NB4 (cell line): ENCODE measurements at regions not wholly inside any gene's neighbourhood (a gene's known extent, or its start where the extent isn't known, plus 50 kb on each side); places are given as distances from the start of the nearest gene placed in this dataset.

Experiments
- DNase-seq: peaks from one replicate; pipeline ENCODE4 v3.0.0; 2010; ENCODE audit warnings: low read depth
- H3K4me3 ChIP-seq: one replicate; pipeline ENCODE4 v1.5.1; 2011; ENCODE audit warnings: mild to moderate bottlenecking, low read depth, low read length, moderate library complexity
- MYC ChIP-seq: IDR thresholded peaks from 2 replicates; pipeline ENCODE4 v1.6.1; 2011; ENCODE audit warnings: low read depth, low read length
- POLR2A ChIP-seq: IDR thresholded peaks from 2 replicates; pipeline ENCODE4 v1.6.1; 2011; ENCODE audit warnings: mild to moderate bottlenecking; ENCODE audit not compliant: insufficient read length; ENCODE audit errors: extremely low read depth
- TF ChIP-seq, protein P1 (sequence below): IDR thresholded peaks from one replicate; pipeline ENCODE4 v1.5.1; 2012; ENCODE audit warnings: low read depth, low read length
- TF ChIP-seq, protein P2 (sequence below): IDR thresholded peaks from 2 replicates; pipeline ENCODE4 v1.6.1; 2011; ENCODE audit warnings: low read depth, low read length

DNA sequence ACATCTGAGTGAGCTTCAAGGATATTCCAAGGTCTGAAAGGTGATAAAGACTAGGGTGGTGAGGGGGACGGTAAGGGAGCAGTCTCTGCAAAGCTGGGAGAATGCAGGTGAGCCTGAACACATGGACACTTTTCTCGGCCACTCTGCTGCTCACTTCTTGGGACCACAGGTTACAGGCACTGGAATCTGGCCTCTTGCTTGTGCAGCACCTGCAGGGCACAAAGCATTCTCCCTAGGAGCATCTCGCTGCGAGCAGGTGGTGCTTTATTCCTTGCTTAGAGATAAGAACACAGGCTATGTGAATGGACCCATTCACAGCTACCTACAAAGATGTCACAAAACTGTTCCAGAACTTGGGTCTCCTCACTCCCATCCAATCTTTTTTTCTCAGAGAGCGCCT lies 153.2 kb downstream of the DDX1 start:
- TF ChIP-seq, protein P1, sequence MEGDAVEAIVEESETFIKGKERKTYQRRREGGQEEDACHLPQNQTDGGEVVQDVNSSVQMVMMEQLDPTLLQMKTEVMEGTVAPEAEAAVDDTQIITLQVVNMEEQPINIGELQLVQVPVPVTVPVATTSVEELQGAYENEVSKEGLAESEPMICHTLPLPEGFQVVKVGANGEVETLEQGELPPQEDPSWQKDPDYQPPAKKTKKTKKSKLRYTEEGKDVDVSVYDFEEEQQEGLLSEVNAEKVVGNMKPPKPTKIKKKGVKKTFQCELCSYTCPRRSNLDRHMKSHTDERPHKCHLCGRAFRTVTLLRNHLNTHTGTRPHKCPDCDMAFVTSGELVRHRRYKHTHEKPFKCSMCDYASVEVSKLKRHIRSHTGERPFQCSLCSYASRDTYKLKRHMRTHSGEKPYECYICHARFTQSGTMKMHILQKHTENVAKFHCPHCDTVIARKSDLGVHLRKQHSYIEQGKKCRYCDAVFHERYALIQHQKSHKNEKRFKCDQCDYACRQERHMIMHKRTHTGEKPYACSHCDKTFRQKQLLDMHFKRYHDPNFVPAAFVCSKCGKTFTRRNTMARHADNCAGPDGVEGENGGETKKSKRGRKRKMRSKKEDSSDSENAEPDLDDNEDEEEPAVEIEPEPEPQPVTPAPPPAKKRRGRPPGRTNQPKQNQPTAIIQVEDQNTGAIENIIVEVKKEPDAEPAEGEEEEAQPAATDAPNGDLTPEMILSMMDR, result no peak
- no peak for TF ChIP-seq MYC
- TF ChIP-seq, protein P2, sequence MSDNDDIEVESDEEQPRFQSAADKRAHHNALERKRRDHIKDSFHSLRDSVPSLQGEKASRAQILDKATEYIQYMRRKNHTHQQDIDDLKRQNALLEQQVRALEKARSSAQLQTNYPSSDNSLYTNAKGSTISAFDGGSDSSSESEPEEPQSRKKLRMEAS, result no peak
- TF ChIP-seq POLR2A, result no peak

DNA sequence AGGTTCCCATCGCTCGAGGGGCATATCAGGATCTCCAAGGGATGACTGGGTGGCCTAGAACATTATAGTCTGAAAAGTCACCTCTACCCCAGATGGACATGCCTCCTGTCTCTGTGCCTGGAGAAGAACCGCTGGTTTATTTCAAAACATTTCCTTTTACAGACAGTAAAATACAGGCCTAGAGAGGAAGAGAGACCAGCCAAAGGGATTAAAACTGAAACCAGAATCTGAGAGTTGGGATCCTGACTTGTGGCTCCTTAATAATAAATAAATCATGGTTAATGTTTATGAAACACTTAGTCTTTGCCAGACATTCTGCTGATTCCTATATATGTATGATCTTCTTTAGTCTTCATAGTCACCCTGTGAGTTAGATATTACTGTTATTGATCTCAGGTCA lies 153.7 kb downstream of the DDX1 start:
- no peak for DNase-seq
- TF ChIP-seq POLR2A, result no peak
- TF ChIP-seq MYC, result no peak
- TF ChIP-seq, protein P2, result no peak
- TF ChIP-seq, protein P1, result no peak
- H3K4me3 ChIP-seq, result no peak overlapping the region

More for the DNA sequence above, 153.2 kb downstream of the DDX1 start:
- no peak overlapping the region for H3K4me3 ChIP-seq
- no peak for DNase-seq

DNA sequence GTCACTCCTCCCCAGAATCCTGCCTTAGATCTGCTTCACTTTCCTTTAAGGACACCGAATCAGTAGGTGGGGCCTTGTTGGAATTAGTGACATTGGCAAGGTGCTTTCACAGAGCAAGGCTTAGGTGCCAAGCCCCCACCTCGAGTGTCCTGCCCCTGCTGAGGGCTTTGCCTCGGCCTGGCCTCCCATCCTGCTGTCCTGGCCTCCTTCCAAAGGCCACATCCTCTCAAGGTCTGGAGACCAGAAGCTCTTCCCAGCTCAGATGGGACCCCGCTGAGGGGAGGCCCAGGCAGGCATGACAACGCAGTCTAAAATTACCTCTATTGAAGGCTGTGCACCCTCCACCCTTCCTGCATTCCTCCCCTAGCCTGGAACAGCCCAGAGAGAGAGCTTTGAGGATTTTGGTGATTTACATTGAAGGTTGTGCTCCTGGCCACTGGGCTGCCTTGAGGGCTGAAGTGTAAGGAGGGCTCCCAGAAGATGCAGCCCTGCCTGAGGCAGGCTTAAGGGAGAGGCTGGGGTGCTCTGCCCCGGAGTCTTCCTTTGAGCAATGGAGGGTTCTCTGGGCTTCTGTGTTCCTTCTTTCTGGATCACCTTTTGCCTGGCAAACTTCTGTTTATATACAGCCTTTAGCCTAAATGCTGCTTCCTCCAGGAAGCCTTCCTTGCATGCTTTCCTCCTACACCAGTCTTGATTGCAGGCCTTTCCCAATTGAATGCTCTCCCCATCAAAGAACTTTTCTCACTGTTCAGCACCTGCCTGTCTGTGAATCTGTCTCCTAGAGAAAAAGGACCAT lies 154.4 kb downstream of the DDX1 start:
- DNase-seq, result no peak
- H3K4me3 ChIP-seq, result no peak overlapping the region
- no peak for TF ChIP-seq POLR2A
- no peak for TF ChIP-seq MYC
- TF ChIP-seq, protein P2, result no peak
- TF ChIP-seq, protein P1, result no peak

DNA sequence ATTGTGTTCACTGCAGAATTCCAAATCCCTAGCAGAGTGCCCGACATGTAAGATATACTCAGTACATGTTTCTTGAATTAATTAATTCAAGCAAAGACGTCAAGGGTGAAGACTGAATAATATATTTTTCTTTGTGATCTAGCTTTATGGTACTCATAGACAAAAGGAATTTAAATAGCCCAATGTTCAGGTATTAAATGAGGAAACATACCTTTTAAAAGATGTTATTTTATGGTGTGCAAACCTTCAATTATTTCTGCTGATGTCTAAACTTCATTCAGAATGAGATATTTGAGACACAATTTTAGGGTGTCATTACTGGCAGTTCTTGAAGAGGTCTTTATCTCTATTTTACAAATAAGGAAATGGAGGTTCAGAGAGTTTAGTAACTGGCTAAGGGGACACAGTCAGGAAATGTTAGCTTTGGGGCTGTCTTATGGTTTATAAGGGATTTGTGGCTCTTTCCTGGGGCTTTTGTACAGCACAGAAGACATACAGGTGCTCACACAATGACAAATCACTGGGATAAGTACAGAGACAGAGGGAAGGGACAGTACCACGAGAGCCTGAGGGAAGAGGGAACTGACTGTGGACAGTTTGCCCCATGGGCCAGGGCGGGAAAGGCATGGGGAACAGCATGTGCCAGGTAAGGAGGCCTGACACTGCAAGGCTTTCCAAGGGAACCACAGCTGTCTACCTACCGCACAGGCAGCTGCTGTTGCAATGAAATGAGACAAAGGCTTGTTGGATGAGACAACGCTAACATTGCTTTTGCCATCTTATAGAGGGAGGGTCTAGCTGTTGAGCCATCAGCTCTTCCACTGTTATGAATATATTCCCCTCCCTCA lies 155.3 kb downstream of the DDX1 start:
- no peak overlapping the region for H3K4me3 ChIP-seq
- TF ChIP-seq, protein P2, result no peak
- TF ChIP-seq, protein P1, result no peak
- no peak for TF ChIP-seq POLR2A
- no peak for TF ChIP-seq MYC
- DNase-seq, result no peak

DNA sequence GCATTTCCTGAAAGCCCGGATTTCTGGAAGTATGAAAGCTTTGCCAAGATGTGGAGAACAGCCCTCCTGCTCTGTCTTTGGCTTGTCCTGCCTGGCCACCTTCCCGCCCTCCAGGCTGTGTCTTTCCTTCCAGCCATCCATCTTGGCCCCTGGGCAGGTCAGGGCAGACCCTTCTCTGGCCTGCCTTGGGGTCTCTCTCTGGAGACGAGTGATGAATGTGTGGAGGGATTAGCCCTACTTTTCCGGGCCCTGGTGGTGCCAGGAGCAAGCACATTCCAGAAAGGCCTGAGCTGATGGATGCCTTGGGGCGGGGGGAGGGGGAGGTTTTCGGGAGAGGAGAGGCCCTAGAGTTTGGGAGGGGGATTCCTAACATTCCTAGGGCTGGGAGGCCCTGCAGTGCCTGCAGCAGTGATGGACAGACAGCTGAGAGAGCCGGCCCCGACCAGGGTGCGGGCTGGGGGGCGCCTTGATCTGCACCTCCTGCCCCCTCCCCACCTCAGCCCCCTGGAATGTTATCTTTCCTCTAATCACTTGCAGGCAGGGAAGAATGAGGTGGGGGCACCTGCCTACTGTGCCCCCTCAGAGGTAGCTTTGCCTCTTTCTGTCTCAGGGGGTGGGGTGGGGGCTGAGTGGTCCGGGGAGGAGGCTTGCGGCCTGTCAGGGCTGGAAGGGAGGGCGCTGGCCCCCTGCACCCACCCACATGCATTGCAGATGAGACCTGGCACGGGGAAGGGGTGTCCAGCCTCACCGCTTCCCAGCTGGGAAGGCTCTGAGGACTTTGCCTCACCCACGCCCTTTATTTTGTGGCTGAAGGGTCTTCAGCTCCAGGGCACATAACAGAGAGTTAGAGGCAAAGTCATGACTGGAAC lies 156.2 kb downstream of the DDX1 start:
- no peak for TF ChIP-seq MYC
- TF ChIP-seq, protein P2, result no peak
- no peak for TF ChIP-seq POLR2A
- TF ChIP-seq, protein P1, result no peak
- no peak for DNase-seq
- H3K4me3 ChIP-seq, result no peak overlapping the region
